ENCODE measurements at regions not wholly inside any gene's neighbourhood (a gene's known extent, or its start where the extent isn't known, plus 50 kb on each side); places are given as distances from the start of the nearest gene placed in this dataset.
"Not testable (repeated sequence)": the region's sequence is repeated elsewhere in the genome, so short reads cannot be mapped to it uniquely, and the experiment has no call there.

DNA sequence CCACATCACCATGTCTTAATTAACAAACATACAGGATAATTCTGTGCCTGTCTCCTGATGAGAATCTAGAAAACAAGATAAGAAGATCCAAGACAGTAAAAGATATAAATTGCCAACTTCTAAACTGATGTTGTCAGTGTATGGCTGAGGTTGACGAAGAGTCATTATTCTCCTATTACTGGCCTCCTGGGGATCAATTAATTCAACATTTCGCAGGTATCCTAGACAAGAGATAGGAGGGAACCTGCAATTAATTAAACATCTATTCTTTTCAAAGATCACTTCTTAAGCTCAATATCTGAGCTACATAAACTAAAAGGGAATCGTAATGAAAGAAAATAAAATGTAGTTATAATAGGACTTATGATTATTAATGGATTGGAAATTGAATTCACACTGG is 232.0 kb upstream of the GRIA1 start:
- Mint-ChIP-seq H3K9me3 (peaks cover under 1 to 8% (median 3%) of the 10 kb centered on the region in 9 donors), H3K27ac (no peak overlapping the region), H3K4me1 (no peaks in the 10 kb centered on the region), H3K36me3 (peaks cover 0 to 1% (median under 1%) of the 10 kb centered on the region in 3 donors), H3K27me3 (no peaks in the 10 kb centered on the region), H3K4me3 (no peak overlapping the region)
- POLR2A ChIA-PET = no interaction called here
- ATAC-seq (no peak), DNase-seq (no peak)

- H3K36me3 Mint-ChIP-seq = no peaks in the 10 kb centered on the region
- no peak for DNase-seq
These were observed 223.0 kb upstream of the GRIA1 start for GRCh38 chr5:153267506-153267905.

DNA sequence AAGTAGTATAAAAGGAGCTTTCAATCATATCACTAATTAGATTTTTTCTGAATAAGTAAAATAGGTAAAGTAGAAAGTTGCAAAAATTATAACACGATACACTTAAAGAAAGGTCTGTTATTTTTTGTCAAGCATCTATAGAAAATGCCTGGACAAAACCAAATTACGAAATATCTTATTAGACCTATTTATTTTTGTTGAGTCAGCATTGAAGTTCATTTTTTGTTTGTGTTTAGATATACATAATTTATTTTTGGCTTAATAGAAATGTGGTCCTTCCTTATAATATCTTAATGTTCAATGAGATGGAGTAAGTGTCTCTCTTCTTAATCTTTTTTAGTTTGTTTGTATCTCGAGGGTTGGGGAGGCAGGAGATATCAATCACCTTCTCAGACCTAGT is 214.8 kb upstream of the GRIA1 start:
- H3K4me1 Mint-ChIP-seq = no peaks in the 10 kb centered on the region
- POLR2A ChIA-PET = no interaction called here
- ATAC-seq = no peak

More at GRCh38 chr5:153267506-153267905, 223.0 kb upstream of the GRIA1 start:
- H3K9me3 Mint-ChIP-seq = peaks cover 0 to 28% (median 6%) of the 10 kb centered on the region in 9 donors
- H3K27ac Mint-ChIP-seq = no peak overlapping the region
- H3K4me3 Mint-ChIP-seq = no peak overlapping the region
- no peaks in the 10 kb centered on the region for H3K27me3 Mint-ChIP-seq
- POLR2A ChIA-PET = no interaction called here
- H3K4me1 Mint-ChIP-seq = no peaks in the 10 kb centered on the region
- no peak for ATAC-seq

GRCh38 chr5:153276151-153276550 is 214.3 kb upstream of the GRIA1 start:
- Mint-ChIP-seq H3K4me1 (no peaks in the 10 kb centered on the region), H3K27ac (no peak overlapping the region), H3K27me3 (no peaks in the 10 kb centered on the region), H3K4me3 (no peak overlapping the region), H3K9me3 (peaks cover 0 to 23% (median 4%) of the 10 kb centered on the region in 9 donors), H3K36me3 (no peaks in the 10 kb centered on the region)
- POLR2A ChIA-PET = no interaction called here
- DNase-seq (no peak), ATAC-seq (no peak)

More for the DNA sequence above, 214.8 kb upstream of the GRIA1 start:
- H3K27me3 Mint-ChIP-seq = no peaks in the 10 kb centered on the region
- H3K9me3 Mint-ChIP-seq = peaks cover 0 to 25% (median 8%) of the 10 kb centered on the region in 9 donors
- H3K27ac Mint-ChIP-seq = no peak overlapping the region
- DNase-seq = no peak
- no peaks in the 10 kb centered on the region for H3K36me3 Mint-ChIP-seq
- no peak overlapping the region for H3K4me3 Mint-ChIP-seq

DNA sequence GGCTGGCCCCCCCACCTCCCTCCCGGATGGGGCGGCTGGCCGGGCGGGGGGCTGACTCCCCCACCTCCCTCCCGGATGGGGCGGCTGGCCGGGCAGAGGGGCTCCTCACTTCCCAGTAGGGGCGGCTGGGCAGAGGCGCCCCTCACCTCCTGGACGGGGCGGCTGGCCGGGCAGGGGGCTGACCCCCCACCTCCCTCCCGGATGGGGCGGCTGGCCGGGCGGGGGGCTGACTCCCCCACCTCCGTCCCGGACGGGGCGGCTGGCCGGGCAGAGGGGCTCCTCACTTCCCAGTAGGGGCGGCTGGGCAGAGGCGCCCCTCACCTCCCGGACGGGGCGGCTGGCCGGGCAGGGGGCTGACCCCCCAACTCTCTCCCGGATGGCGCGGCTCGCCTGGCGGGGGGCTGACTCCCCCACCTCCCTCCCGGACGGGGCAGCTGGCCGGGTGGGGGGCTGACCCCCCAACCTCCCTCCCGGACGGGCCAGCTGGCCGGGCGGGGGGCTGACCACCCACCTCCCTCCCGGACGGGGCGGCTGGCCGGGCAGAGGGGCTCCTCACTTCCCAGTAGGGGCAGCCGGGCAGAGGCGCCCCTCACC is 194.1 kb upstream of the GRIA1 start:
- H3K9me3 Mint-ChIP-seq = peaks cover 0 to 31% (median 11%) of the 10 kb centered on the region in 9 donors
- H3K4me1 Mint-ChIP-seq, H3K36me3 Mint-ChIP-seq, ATAC-seq, H3K27ac Mint-ChIP-seq, H3K27me3 Mint-ChIP-seq, DNase-seq, POLR2A ChIA-PET, H3K4me3 Mint-ChIP-seq: not testable (repeated sequence)

DNA sequence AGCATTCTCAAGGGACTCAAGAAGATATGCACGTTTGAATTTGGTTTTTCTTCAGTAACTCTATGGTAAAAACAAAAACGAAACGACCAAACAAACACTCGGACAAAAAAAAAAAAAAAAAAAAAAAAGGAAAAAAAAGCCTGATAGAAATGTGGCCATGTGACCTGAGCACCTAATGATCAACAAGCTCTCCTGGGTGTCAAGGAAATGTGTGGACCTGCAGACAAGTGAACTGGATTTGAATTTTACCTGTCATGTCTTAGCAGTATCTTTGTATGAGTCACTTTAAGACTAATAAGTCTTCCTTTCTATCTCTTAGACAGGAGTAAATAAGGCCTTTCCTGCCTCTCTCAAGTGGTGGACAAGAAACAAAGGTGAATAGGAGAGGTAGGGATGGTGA is 190.6 kb upstream of the GRIA1 start:
- H3K27me3 Mint-ChIP-seq = no peaks in the 10 kb centered on the region
- H3K27ac Mint-ChIP-seq = no peak overlapping the region
- no peaks in the 10 kb centered on the region for H3K4me1 Mint-ChIP-seq
- POLR2A ChIA-PET = no interaction called here
- H3K9me3 Mint-ChIP-seq = peaks cover 0 to 31% (median 10%) of the 10 kb centered on the region in 9 donors
- H3K4me3 Mint-ChIP-seq = no peak overlapping the region
- no peak for DNase-seq
- ATAC-seq = no peak
- H3K36me3 Mint-ChIP-seq = peaks cover 0 to 5% (median 0%) of the 10 kb centered on the region in 3 donors

GRCh38 chr5:153308282-153308681 is 182.2 kb upstream of the GRIA1 start:
- Mint-ChIP-seq H3K9me3 (peaks cover 0 to 36% (median 10%) of the 10 kb centered on the region in 9 donors), H3K27ac (no peak overlapping the region), H3K36me3 (peaks cover 0 to 8% (median 0%) of the 10 kb centered on the region in 3 donors), H3K27me3 (peaks cover 0 to 9% (median 0%) of the 10 kb centered on the region in 5 donors), H3K4me3 (no peak overlapping the region), H3K4me1 (no peaks in the 10 kb centered on the region)
- DNase-seq (no peak), ATAC-seq (no peak)
- POLR2A ChIA-PET = no interaction called here

DNA sequence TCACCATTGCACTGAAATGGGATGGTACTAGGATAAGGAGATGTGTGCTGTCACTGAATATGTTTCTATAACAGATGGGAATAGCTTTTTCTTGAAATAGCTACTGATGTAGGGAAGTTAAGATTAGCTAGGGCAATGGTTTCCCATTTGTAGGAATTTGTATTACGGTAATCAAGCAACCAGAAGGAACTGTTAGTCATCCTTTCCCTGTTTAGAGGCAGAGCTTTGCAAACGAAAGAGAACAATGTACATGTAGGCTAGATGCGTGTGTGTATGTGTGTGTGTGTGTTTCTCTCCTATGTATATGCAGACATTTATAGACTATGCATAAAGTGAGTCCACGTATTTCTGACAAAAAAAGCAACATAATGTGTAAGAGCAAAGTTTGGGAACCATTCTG is 171.9 kb upstream of the GRIA1 start:
- Mint-ChIP-seq H3K4me1 (no peaks in the 10 kb centered on the region), H3K27me3 (no peaks in the 10 kb centered on the region), H3K36me3 (no peaks in the 10 kb centered on the region), H3K9me3 (peaks cover 2 to 25% (median 6%) of the 10 kb centered on the region in 9 donors), H3K4me3 (no peak overlapping the region), H3K27ac (no peak overlapping the region)
- ATAC-seq (no peak), DNase-seq (no peak)
- POLR2A ChIA-PET = no interaction called here

DNA sequence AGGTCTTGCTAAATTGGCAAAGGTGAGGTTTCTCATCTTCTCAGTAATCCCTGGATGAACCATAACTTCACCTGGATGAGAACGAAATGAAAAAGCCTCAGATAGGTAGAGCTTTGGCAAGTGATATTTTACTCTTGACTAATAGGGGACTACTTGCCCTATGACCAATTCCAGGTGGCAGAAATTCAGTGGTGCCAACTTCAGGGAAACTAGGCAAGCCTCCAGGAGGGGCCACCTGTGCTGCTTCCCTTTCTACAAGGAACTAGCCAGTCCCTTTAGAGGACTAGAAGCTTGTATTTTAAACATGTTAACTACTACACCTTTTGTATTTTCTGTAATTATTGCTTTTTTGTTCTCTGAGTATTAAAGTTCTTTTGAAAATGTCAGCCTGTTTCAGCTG is 169.0 kb upstream of the GRIA1 start:
- H3K4me1 Mint-ChIP-seq = no peaks in the 10 kb centered on the region
- no peak overlapping the region for H3K27ac Mint-ChIP-seq
- DNase-seq (no peak), ATAC-seq (no peak)
- H3K36me3 Mint-ChIP-seq = no peaks in the 10 kb centered on the region
- POLR2A ChIA-PET = no interaction called here
- no peaks in the 10 kb centered on the region for H3K27me3 Mint-ChIP-seq
- no peak overlapping the region for H3K4me3 Mint-ChIP-seq
- H3K9me3 Mint-ChIP-seq = peaks cover 0 to 7% (median 4%) of the 10 kb centered on the region in 9 donors

DNA sequence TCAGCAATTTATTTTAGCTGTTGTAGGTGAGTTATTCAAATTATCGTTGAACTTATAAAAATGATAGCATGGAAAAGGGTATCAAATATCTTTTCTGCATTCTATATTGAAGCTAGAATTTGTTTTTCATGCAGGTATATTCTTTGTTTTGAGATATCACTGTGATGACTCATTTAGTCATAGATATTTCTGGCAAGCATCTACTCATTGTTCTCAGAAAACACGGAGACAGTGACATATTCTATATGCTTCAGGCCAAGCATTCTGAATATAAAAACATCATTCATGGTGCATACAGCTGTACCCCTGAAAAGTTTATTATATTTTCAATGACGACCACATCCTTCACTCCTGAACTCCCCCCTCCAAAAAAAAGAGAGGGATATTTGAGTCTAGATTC is 150.3 kb upstream of the GRIA1 start:
- Mint-ChIP-seq H3K36me3 (peaks cover 0 to 9% (median 0%) of the 10 kb centered on the region in 3 donors), H3K27me3 (no peaks in the 10 kb centered on the region), H3K27ac (no peak overlapping the region), H3K4me3 (no peak overlapping the region), H3K4me1 (no peaks in the 10 kb centered on the region), H3K9me3 (peaks cover 0 to 21% (median 4%) of the 10 kb centered on the region in 9 donors)
- DNase-seq (no peak), ATAC-seq (no peak)
- POLR2A ChIA-PET = no interaction called here

GRCh38 chr5:153340738-153341137 is 149.7 kb upstream of the GRIA1 start:
- Mint-ChIP-seq H3K4me3 (no peak overlapping the region), H3K27ac (no peak overlapping the region), H3K27me3 (no peaks in the 10 kb centered on the region), H3K36me3 (peaks cover 0 to 9% (median 0%) of the 10 kb centered on the region in 3 donors), H3K4me1 (no peaks in the 10 kb centered on the region), H3K9me3 (peaks cover 0 to 21% (median 4%) of the 10 kb centered on the region in 9 donors)
- POLR2A ChIA-PET = no interaction called here
- no peak for ATAC-seq
- DNase-seq = no peak

DNA sequence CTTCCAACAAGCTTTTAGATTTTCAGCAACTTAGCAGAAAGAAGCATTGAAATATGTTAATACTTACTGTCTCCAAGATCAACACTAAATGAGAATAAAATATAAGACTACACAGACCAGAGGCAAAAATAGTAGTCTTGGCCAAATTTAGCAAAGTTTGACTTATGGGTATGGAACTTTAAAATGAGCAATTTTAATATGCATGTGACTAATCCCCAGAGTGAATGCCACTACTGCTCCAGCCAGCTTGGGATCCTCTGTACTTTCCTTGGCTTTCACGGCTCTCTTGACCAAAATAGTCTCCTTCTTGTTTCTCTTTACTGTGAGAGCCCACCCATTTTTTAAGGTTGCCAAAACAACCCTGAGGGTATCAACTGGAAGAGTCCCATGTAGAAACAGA is 148.0 kb upstream of the GRIA1 start:
- Mint-ChIP-seq H3K27ac (no peak overlapping the region), H3K9me3 (peaks cover 0 to 10% (median 0%) of the 10 kb centered on the region in 9 donors), H3K27me3 (no peaks in the 10 kb centered on the region), H3K36me3 (no peaks in the 10 kb centered on the region), H3K4me1 (no peaks in the 10 kb centered on the region), H3K4me3 (no peak overlapping the region)
- POLR2A ChIA-PET = no interaction called here
- no peak for ATAC-seq
- DNase-seq = no peak

DNA sequence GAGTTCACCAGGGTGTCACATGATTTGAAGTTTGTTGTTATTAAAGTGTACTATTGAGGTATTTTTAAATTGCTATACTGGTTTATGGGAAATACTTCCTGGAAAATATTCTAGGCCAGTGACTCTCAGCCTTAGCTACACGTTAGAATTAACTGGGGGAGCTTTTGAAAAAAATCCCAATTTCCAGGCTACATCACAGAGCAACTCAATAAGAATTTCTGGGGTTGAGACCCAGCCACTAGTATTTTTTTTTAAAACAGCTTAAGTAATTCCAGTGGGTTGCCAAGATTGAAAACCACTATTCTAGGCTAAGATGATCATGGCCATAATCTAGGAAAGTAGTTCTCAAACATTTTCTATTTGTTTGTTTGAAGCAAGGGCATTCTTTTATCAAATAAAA is 142.9 kb upstream of the GRIA1 start:
- peaks cover 0 to 18% (median 7%) of the 10 kb centered on the region in 5 donors for H3K27me3 Mint-ChIP-seq
- H3K9me3 Mint-ChIP-seq = peaks cover 0 to 10% (median 0%) of the 10 kb centered on the region in 9 donors
- H3K4me3 Mint-ChIP-seq = no peak overlapping the region
- POLR2A ChIA-PET = no interaction called here
- H3K4me1 Mint-ChIP-seq = peaks cover 2 to 5% (median 3%) of the 10 kb centered on the region in 4 donors
- no peak overlapping the region for H3K27ac Mint-ChIP-seq
- ATAC-seq = no peak
- H3K36me3 Mint-ChIP-seq = no peaks in the 10 kb centered on the region
- DNase-seq = no peak

All from naive thymus-derived CD8-positive, alpha-beta T cell (primary cell).